ENCODE measurements at regions not wholly inside any gene's neighbourhood (a gene's known extent, or its start where the extent isn't known, plus 50 kb on each side); places are given as distances from the start of the nearest gene placed in this dataset.

DNA sequence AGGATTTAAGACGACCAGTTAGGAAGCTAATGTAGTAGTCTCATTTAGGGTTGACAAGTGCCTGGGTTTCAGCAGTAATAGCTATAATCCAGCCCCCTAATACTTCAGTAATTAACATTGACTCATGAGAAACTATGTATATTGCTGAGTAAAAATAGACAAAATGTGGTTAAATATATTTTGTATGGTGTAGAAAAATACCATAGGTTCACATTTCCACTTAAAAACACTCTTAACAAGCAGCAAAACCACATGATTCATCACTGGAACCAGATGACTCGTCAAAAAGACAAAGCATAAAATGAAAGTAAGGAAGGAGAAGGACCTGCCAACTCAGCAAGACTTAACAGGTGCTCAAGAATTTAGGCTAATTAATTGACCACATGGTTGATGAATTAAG, 288.9 kb downstream of the EFHB start:
- TF ChIP-seq GATA2 (IDR thresholded peaks at IDR 0.05; ENCODE audit: low read depth, low read length) = no peak
- TF ChIP-seq GATA3 (IDR thresholded peaks at IDR 0.05; ENCODE audit: low read depth, low read length) = no peak
